Stomach (tissue), 8 donors: ENCODE measurements at regions not wholly inside any gene's neighbourhood (a gene's known extent, or its start where the extent isn't known, plus 50 kb on each side); places are given as distances from the start of the nearest gene placed in this dataset.

ENCODE experiments used
- DNase-seq, 2 donors: peaks; one replicate each; pipeline versions ENCODE4 v3.0.0 to v3.0.0-alpha.2; 2013 to 2019
- H3K27ac ChIP-seq, 5 donors: fragments of 200-600 bp in 4 of 5; sonication (generic) in 4 of 5; one replicate each; pipeline ENCODE4 v1.5.1; 2013 to 2019; ENCODE audit warnings: mild to moderate bottlenecking in 1 of 5, moderate library complexity in 1 of 5
- H3K27me3 ChIP-seq, 3 donors: fragments of 200-600 bp; sonication (generic); one replicate each; pipeline ENCODE4 v1.5.1; 2017 to 2019; ENCODE audit warnings: mixed run types in 1 of 3
- H3K36me3 ChIP-seq, 4 donors: fragments of 200-600 bp; sonication (generic); 1 replicate in 3 of 4; 2 replicates in 1 of 4; pipeline ENCODE4 v1.5.1; 2016 to 2019
- H3K4me1 ChIP-seq, 4 donors: fragments of 200-600 bp; sonication (generic); one replicate each; pipeline ENCODE4 v1.5.1; 2016 to 2019
- H3K4me3 ChIP-seq, 4 donors: fragments of 200-600 bp; sonication (generic) in 3 of 4; one replicate each; pipeline ENCODE4 v1.5.1; 2016 to 2019; ENCODE audit warnings: mild to moderate bottlenecking in 1 of 4
- H3K9me3 ChIP-seq, 4 donors: fragments of 200-600 bp; sonication (generic); one replicate each; pipeline ENCODE4 v1.5.1; 2016 to 2019
- EP300 ChIP-seq: sonication (generic); formaldehyde crosslinking; IDR thresholded peaks from one replicate; pipeline ENCODE4 v1.6.1; 2017; ENCODE audit warnings: antibody characterized with exemption
- POLR2A ChIP-seq, 4 donors: fragments of 450-650 bp; IDR thresholded peaks; one replicate each; pipeline ENCODE4 v1.6.1; 2016; ENCODE audit warnings: antibody characterized with exemption in 4 of 4, control low read depth in 2 of 4, mild to moderate bottlenecking in 1 of 4, moderate library complexity in 1 of 4
- POLR2AphosphoS5 ChIP-seq, 3 donors: sonication (generic); formaldehyde crosslinking; IDR thresholded peaks; one replicate each; pipeline ENCODE4 v1.6.1; 2016; ENCODE audit warnings: antibody characterized with exemption in 3 of 3
- WGBS, 5 donors: extraction: QIAGEN DNeasy Blood & Tissue Kit in 3 of 5; methylation state at CpG; one replicate each; pipeline versions ENCODE4 v1.1.5 to v1.1.7; 2013 to 2018; 5-methylcytosine and 5-hydroxymethylcytosine counted together
- intact Hi-C: fragments of 100-400 bp; cut with DNase I; formaldehyde crosslinking; loops from one replicate; pipeline ENCODE4 v1.15.1; 2023; ENCODE audit warnings: low total_unique reads
- TF ChIP-seq, protein P1 (sequence below), 7 experiments: fragments of 450-650 bp in 4 of 7; fragments of 200-600 bp in 3 of 7; sonication (generic) in 3 of 7; IDR thresholded peaks; one replicate each; pipeline ENCODE4 v1.5.1; 2016 to 2019; ENCODE audit warnings: antibody characterized with exemption in 7 of 7, control low read depth in 2 of 7, mild to moderate bottlenecking in 1 of 7
- donor health status: healthy with polysubstance abuse.
- donor health status: Bipolar disorder and iron deficiency.
- donor health status: healthy.

DNA sequence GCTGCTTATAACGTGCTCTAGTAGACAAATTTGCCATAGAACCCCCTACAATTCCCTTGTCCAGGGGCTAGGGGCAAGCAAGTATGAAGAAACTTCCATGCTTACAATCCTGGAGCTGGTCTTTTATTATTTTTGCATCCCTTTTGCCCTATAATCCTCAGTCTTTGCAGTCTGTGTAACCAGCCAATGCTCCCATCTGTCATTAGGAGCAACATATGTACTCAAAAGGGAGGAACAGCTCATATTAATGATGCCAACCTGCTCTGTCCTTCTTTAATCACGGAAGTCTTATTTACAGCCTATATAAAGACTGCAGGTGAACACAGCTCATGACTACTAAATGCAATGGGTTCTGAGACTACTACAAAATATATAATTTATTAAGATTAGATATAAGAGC, 263.3 kb downstream of the ZIC1 start:
- intact Hi-C loops, result no loop called here
- no peaks in the 10 kb centered on the region for H3K4me1 ChIP-seq

DNA sequence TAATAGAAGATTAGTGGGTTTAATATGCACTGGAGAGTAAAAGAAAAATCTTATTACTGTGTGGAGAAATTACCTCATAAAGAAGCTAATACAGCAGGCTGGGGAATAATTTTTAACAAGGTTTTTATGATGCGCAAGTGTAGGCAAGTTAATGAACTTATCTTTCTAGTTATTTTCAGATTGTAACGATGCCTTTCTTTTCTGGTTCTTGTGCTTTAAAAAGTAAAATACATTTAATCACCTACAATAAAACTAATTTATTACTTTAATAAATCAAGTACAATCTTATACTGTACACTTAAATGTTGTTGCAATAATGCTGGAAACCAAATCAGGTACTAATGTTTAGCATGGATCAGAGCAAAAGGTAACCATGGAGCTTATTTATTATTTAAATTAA, 266.6 kb downstream of the ZIC1 start:
- intact Hi-C loops, result no loop called here
- Histone ChIP-seq H3K4me3 (no peak overlapping the region), H3K4me1 (no peaks in the 10 kb centered on the region), H3K36me3 (no peaks in the 10 kb centered on the region), H3K27ac (no peak overlapping the region), H3K27me3 (no peaks in the 10 kb centered on the region), H3K9me3 (no peaks in the 10 kb centered on the region)
- TF ChIP-seq, protein P1, sequence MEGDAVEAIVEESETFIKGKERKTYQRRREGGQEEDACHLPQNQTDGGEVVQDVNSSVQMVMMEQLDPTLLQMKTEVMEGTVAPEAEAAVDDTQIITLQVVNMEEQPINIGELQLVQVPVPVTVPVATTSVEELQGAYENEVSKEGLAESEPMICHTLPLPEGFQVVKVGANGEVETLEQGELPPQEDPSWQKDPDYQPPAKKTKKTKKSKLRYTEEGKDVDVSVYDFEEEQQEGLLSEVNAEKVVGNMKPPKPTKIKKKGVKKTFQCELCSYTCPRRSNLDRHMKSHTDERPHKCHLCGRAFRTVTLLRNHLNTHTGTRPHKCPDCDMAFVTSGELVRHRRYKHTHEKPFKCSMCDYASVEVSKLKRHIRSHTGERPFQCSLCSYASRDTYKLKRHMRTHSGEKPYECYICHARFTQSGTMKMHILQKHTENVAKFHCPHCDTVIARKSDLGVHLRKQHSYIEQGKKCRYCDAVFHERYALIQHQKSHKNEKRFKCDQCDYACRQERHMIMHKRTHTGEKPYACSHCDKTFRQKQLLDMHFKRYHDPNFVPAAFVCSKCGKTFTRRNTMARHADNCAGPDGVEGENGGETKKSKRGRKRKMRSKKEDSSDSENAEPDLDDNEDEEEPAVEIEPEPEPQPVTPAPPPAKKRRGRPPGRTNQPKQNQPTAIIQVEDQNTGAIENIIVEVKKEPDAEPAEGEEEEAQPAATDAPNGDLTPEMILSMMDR (IDR thresholded peaks at IDR 0.05), result no peak
- TF ChIP-seq EP300 (no peak), POLR2A (IDR thresholded peaks at IDR 0.05) (no peak), POLR2AphosphoS5 (IDR thresholded peaks at IDR 0.05) (no peak)
- no peak for DNase-seq
- WGBS, 5 donors, result 88 to 97% (median 92%) methylated on average over 2 of the region's 2 CpGs

More for the DNA sequence above, 263.3 kb downstream of the ZIC1 start:
- Histone ChIP-seq H3K9me3 (no peaks in the 10 kb centered on the region), H3K27ac (no peak overlapping the region), H3K4me3 (no peak overlapping the region), H3K36me3 (no peaks in the 10 kb centered on the region), H3K27me3 (no peaks in the 10 kb centered on the region)
- no peak for DNase-seq
- no peak for TF ChIP-seq POLR2A (IDR thresholded peaks at IDR 0.05)
- TF ChIP-seq, protein P1 (IDR thresholded peaks at IDR 0.05), result no peak
- no peak for TF ChIP-seq POLR2AphosphoS5 (IDR thresholded peaks at IDR 0.05)
- no peak for TF ChIP-seq EP300
- WGBS, 5 donors, result 40 to 52% (median 47%) methylated on average over 2 of the region's 2 CpGs

DNA sequence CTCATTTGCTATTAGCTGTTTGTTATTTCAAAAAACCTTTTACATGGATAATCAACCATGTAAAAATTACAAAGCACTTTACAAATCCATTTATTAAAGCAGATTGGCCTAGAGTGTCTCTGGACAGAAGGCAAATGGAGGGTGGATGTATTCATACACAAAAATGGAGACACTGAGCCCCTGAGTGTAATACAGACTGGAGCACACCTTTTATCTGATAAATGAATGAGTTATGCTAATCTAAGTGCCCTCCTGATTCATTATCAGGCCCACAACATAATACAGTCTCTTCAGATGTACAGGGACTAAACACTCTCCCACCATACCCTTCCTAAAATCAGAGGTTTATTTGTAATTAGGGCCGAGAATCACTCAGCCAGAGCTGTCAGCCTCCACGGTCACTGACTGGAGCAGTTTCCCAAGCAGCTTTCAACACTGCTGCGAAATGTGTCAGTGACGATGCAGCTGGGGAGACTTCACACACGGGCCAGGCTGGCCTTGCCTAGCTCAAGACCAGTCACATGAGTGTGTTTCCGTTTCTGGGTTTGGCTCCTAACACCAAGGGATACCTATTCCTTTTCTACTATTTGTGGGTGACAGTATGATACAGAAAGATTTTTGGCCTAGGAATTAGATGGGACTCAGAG, 271.8 kb downstream of the ZIC1 start:
- TF ChIP-seq POLR2A (IDR thresholded peaks at IDR 0.05) (no peak), POLR2AphosphoS5 (IDR thresholded peaks at IDR 0.05) (no peak), EP300 (no peak)
- TF ChIP-seq, protein P1 (IDR thresholded peaks at IDR 0.05), result no peak
- H3K9me3 ChIP-seq, result no peaks in the 10 kb centered on the region
- H3K4me3 ChIP-seq, result no peak overlapping the region
- intact Hi-C loops, result no loop called here
- no peaks in the 10 kb centered on the region for H3K36me3 ChIP-seq
- no peaks in the 10 kb centered on the region for H3K4me1 ChIP-seq
- 49 to 65% (median 60%) methylated on average over 6 of the region's 6 CpGs for WGBS, 5 donors
- DNase-seq, result peak in 1 of 2 donors; percentile 24
- no peak overlapping the region for H3K27ac ChIP-seq
- no peaks in the 10 kb centered on the region for H3K27me3 ChIP-seq

DNA sequence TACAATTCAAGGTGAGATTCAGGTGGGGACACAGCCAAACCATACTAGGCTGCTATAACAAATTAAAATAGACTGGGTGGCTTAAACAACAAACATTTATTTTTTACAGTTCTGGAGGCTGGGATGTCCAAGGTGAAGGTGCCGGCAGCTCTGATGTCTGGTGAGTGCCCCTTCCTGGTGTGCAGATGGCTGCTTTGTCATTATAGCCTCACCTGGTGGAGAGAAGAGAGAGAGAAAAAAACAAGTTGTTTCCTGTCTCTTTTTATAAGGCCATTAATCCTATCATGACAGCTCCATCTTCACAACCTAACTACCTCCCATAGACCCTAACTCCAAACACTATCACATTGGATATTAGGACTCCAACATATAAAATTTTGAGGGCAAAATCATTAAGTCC, 279.7 kb downstream of the ZIC1 start:
- WGBS, 5 donors, result 88 to 95% (median 89%) methylated on average over 1 of the region's 1 CpG
- Histone ChIP-seq H3K4me1 (no peaks in the 10 kb centered on the region), H3K36me3 (no peaks in the 10 kb centered on the region), H3K27me3 (no peaks in the 10 kb centered on the region), H3K9me3 (peaks cover 0 to 5% (median 0%) of the 10 kb centered on the region in 4 donors), H3K27ac (no peak overlapping the region), H3K4me3 (no peak overlapping the region)
- TF ChIP-seq POLR2AphosphoS5 (IDR thresholded peaks at IDR 0.05) (no peak), POLR2A (IDR thresholded peaks at IDR 0.05) (no peak), EP300 (no peak)
- TF ChIP-seq, protein P1 (IDR thresholded peaks at IDR 0.05), result no peak
- DNase-seq, result no peak
- intact Hi-C loops, result no loop called here
